Vagina (tissue), 2 donors: ENCODE measurements at regions not wholly inside any gene's neighbourhood (a gene's known extent, or its start where the extent isn't known, plus 50 kb on each side); places are given as distances from the start of the nearest gene placed in this dataset.
"Not testable (repeated sequence)": the region's sequence is repeated elsewhere in the genome, so short reads cannot be mapped to it uniquely, and the experiment has no call there.

Experiments used
- DNase-seq, 2 donors: peaks; one replicate each; pipeline ENCODE4 v3.0.0-alpha.2; 2017; ENCODE audit errors: extremely low spot score in 2 of 2
- H3K27ac ChIP-seq: fragments of 200-600 bp; sonication (generic); one replicate; pipeline ENCODE4 v1.5.1; 2019
- H3K27me3 ChIP-seq: fragments of 200-600 bp; sonication (generic); one replicate; pipeline ENCODE4 v1.5.1; 2019
- H3K36me3 ChIP-seq, 2 donors: fragments of 200-600 bp; sonication (generic); one replicate each; pipeline ENCODE4 v1.5.1; 2017 to 2019
- H3K4me1 ChIP-seq: fragments of 200-600 bp; sonication (generic); one replicate; pipeline ENCODE4 v1.5.1; 2019
- H3K4me3 ChIP-seq, 2 donors: fragments of 200-600 bp; sonication (generic); 1 replicate in 1 of 2; 2 replicates in 1 of 2; pipeline ENCODE4 v1.5.1; 2016 to 2019
- H3K9me3 ChIP-seq: fragments of 200-600 bp; sonication (generic); one replicate; pipeline ENCODE4 v1.5.1; 2019
- CTCF ChIP-seq, 3 experiments: fragments of 450-650 bp in 2 of 3; fragments of 200-600 bp in 1 of 3; sonication (generic) in 1 of 3; IDR thresholded peaks; one replicate each; pipeline ENCODE4 v1.5.1; 2017 to 2019; ENCODE audit warnings: antibody characterized with exemption in 3 of 3, mild to moderate bottlenecking in 2 of 3, moderate library complexity in 2 of 3
- POLR2A ChIP-seq, 2 donors: fragments of 450-650 bp; IDR thresholded peaks; one replicate each; pipeline ENCODE4 v1.6.1; 2017; ENCODE audit warnings: antibody characterized with exemption in 2 of 2, mild to moderate bottlenecking in 2 of 2, moderate library complexity in 2 of 2
- POLR2AphosphoS5 ChIP-seq, 2 donors: sonication (generic); formaldehyde crosslinking; IDR thresholded peaks; one replicate each; pipeline ENCODE4 v1.9.0; 2017; ENCODE audit warnings: antibody characterized with exemption in 2 of 2, mild to moderate bottlenecking in 2 of 2, low read depth in 1 of 2; ENCODE audit not compliant: insufficient read depth in 1 of 2
- intact Hi-C: fragments of 100-400 bp; cut with DNase I; formaldehyde crosslinking; loops from one replicate; pipeline ENCODE4 v1.15.1; 2023

GRCh38 chr3:124144035-124144814 lies 152.3 kb upstream of the ROPN1 start:
- Histone ChIP-seq H3K27me3 (no peaks in the 10 kb centered on the region), H3K9me3 (no peaks in the 10 kb centered on the region), H3K4me1 (no peaks in the 10 kb centered on the region), H3K4me3 (no peak overlapping the region), H3K27ac (no peak overlapping the region), H3K36me3 (no peaks in the 10 kb centered on the region)
- no peak for DNase-seq
- intact Hi-C loops = no loop called here
- TF ChIP-seq POLR2AphosphoS5 (IDR thresholded peaks at IDR 0.05; ENCODE audit: insufficient read depth in 1 of 2, low read depth in 1 of 2) = no peak
- TF ChIP-seq POLR2A (IDR thresholded peaks at IDR 0.05) = no peak
- TF ChIP-seq CTCF (IDR thresholded peaks at IDR 0.05) = no peak

- H3K4me3 ChIP-seq = no peak overlapping the region
- H3K27me3 ChIP-seq = no peaks in the 10 kb centered on the region
- H3K27ac ChIP-seq = no peak overlapping the region
- no peak for DNase-seq
- intact Hi-C loops = no loop called here
- no peaks in the 10 kb centered on the region for H3K36me3 ChIP-seq
- no peaks in the 10 kb centered on the region for H3K4me1 ChIP-seq
- H3K9me3 ChIP-seq = no peaks in the 10 kb centered on the region
- TF ChIP-seq CTCF (IDR thresholded peaks at IDR 0.05) = no peak
- no peak for TF ChIP-seq POLR2A (IDR thresholded peaks at IDR 0.05)
- no peak for TF ChIP-seq POLR2AphosphoS5 (IDR thresholded peaks at IDR 0.05; ENCODE audit: insufficient read depth in 1 of 2, low read depth in 1 of 2)
These were observed 155.5 kb upstream of the ROPN1 start for GRCh38 chr3:124147429-124147828.

- H3K9me3 ChIP-seq = no peaks in the 10 kb centered on the region
- intact Hi-C loops = no loop called here
- no peaks in the 10 kb centered on the region for H3K27me3 ChIP-seq
- DNase-seq = no peak
- no peaks in the 10 kb centered on the region for H3K36me3 ChIP-seq
- H3K4me1 ChIP-seq = no peaks in the 10 kb centered on the region
- H3K4me3 ChIP-seq = no peak overlapping the region
- H3K27ac ChIP-seq = no peak overlapping the region
- TF ChIP-seq POLR2A (IDR thresholded peaks at IDR 0.05) (no peak), CTCF (IDR thresholded peaks at IDR 0.05) (no peak), POLR2AphosphoS5 (IDR thresholded peaks at IDR 0.05; ENCODE audit: insufficient read depth in 1 of 2, low read depth in 1 of 2) (no peak)
These were observed 156.0 kb upstream of the ROPN1 start for GRCh38 chr3:124147946-124148345.

GRCh38 chr3:124149081-124149480 lies 157.2 kb upstream of the ROPN1 start:
- no peak for TF ChIP-seq CTCF (IDR thresholded peaks at IDR 0.05)
- TF ChIP-seq POLR2A (IDR thresholded peaks at IDR 0.05) = no peak
- TF ChIP-seq POLR2AphosphoS5 (IDR thresholded peaks at IDR 0.05; ENCODE audit: insufficient read depth in 1 of 2, low read depth in 1 of 2) = no peak
- H3K4me1 ChIP-seq = no peaks in the 10 kb centered on the region
- DNase-seq = peak in 1 of 2 donors; percentile 20
- no peak overlapping the region for H3K4me3 ChIP-seq
- intact Hi-C loops = no loop called here
- no peaks in the 10 kb centered on the region for H3K36me3 ChIP-seq
- no peaks in the 10 kb centered on the region for H3K27me3 ChIP-seq
- H3K9me3 ChIP-seq = no peaks in the 10 kb centered on the region
- no peak overlapping the region for H3K27ac ChIP-seq

- TF ChIP-seq CTCF (IDR thresholded peaks at IDR 0.05) = no peak
- TF ChIP-seq POLR2A (IDR thresholded peaks at IDR 0.05) = no peak
- TF ChIP-seq POLR2AphosphoS5 (IDR thresholded peaks at IDR 0.05; ENCODE audit: insufficient read depth in 1 of 2, low read depth in 1 of 2) = no peak
- no peak overlapping the region for H3K4me3 ChIP-seq
- no peaks in the 10 kb centered on the region for H3K36me3 ChIP-seq
These were observed 157.8 kb upstream of the ROPN1 start for GRCh38 chr3:124149771-124150170.

GRCh38 chr3:124152891-124153290 lies 161.0 kb upstream of the ROPN1 start:
- H3K36me3 ChIP-seq, H3K27me3 ChIP-seq, intact Hi-C loops, DNase-seq, H3K9me3 ChIP-seq, H3K27ac ChIP-seq, H3K4me1 ChIP-seq, H3K4me3 ChIP-seq: not testable (repeated sequence)

More at GRCh38 chr3:124149771-124150170, 157.8 kb upstream of the ROPN1 start:
- no peak for DNase-seq
- Histone ChIP-seq H3K27me3 (no peaks in the 10 kb centered on the region), H3K4me1 (no peaks in the 10 kb centered on the region), H3K27ac (no peak overlapping the region), H3K9me3 (no peaks in the 10 kb centered on the region)
- intact Hi-C loops = no loop called here
